Skeletal muscle satellite cell (primary cell): ENCODE measurements at regions not wholly inside any gene's neighbourhood (a gene's known extent, or its start where the extent isn't known, plus 50 kb on each side); places are given as distances from the start of the nearest gene placed in this dataset.

Source experiments
- H3K27me3 ChIP-seq: 2 replicates; pipeline ENCODE4 v1.7.0; 2013; ENCODE audit warnings: low read length; ENCODE audit not compliant: control insufficient read depth, insufficient read depth
- H3K36me3 ChIP-seq: 2 replicates; pipeline ENCODE4 v1.7.0; 2013; ENCODE audit warnings: mild to moderate bottlenecking, control low read depth, low read length; ENCODE audit not compliant: insufficient read depth
- H3K4me1 ChIP-seq: 2 replicates; pipeline ENCODE4 v1.7.0; 2013; ENCODE audit warnings: low read length; ENCODE audit not compliant: control insufficient read depth, insufficient read depth
- H3K4me2 ChIP-seq: 2 replicates; pipeline ENCODE4 v1.7.0; 2013; ENCODE audit warnings: mild to moderate bottlenecking, low read length
- H3K4me3 ChIP-seq: 2 replicates; pipeline ENCODE4 v1.7.0; 2013; ENCODE audit warnings: low read length
- H3K9ac ChIP-seq: 2 replicates; pipeline ENCODE4 v1.7.0; 2013; ENCODE audit warnings: mild to moderate bottlenecking, low read depth, low read length, moderate library complexity
- H3K9me3 ChIP-seq: replicated peaks from 2 replicates; pipeline ENCODE4 v1.7.0; 2013; ENCODE audit warnings: mild to moderate bottlenecking, control low read depth, low read length

DNA sequence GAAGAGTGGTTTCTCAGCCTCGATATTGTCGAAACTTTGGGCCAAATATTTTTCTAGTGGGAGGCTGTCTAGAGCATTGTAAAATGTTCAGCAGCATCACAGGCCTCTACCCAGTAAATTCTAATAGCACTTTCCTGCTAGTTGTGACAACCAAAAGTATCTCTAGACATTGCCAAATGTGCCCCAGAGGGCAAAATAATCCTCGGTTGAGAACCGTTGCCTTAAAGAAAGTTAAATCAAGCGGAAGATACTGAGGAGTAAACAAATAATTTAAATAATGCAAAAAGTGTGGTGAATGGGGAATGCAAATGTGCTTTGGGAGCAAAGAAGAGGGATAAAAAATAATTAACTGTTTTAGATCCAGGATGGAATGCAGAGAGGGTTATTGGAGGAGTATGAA is 106.4 kb upstream of the ASCC3 start:
- H3K4me2 ChIP-seq: no peak overlapping the region
- H3K27me3 ChIP-seq: no peaks in the 10 kb centered on the region
- H3K9me3 ChIP-seq: no peaks in the 10 kb centered on the region

DNA sequence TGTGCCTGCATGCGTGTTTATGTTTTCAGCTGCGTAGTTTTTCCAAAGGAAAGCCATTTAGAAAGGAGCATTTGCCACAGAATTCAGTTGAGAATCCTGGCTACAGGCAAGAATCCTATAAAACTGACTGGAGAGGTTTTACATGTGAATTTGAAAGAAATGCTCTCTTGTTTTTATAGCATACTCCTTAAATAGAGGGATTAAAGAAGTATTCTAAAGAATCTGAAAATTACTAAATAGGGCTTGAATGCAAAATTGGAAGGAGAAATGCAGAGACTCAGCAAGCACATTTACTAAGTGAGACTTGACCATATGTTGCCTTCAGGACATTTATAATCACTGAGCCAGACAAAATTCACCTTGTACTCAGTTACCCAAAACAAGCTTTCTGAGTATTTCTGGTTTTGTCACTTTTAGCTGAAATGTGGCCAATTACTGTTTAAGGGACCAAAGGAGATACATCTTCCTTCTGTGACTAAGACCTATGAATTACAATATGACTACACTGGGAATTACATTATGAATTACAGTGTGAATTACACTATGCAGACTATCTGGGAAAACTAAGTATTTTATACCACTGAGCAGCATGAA is 107.4 kb upstream of the ASCC3 start:
- Histone ChIP-seq H3K4me3 (no peak overlapping the region), H3K4me1 (no peaks in the 10 kb centered on the region), H3K4me2 (no peak overlapping the region), H3K27me3 (no peaks in the 10 kb centered on the region), H3K36me3 (no peaks in the 10 kb centered on the region), H3K9me3 (no peaks in the 10 kb centered on the region), H3K9ac (no peak overlapping the region)

More for the DNA sequence above, 106.4 kb upstream of the ASCC3 start:
- H3K4me3 ChIP-seq: no peak overlapping the region
- no peak overlapping the region for H3K9ac ChIP-seq
- H3K4me1 ChIP-seq: no peaks in the 10 kb centered on the region
- H3K36me3 ChIP-seq: no peaks in the 10 kb centered on the region

DNA sequence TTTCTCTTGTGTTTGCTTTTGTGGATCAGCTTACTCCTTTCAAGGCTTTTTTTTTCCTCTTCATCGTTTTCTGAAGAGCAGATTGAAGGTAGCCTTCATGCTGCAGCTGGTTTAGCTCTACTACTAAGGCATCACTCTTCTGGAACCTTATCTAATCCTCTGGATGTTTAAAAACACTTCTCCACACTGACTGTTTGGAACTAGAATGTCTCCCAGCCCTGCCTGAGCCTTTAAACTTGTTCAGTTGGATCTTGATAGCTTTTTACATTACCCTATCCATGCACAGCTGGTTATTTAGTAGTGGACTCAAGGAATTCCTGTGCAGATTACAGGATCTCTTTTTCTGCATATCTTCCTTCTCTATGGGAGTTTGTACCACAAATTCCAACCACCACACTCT is 108.9 kb upstream of the ASCC3 start:
- no peaks in the 10 kb centered on the region for H3K9me3 ChIP-seq

DNA sequence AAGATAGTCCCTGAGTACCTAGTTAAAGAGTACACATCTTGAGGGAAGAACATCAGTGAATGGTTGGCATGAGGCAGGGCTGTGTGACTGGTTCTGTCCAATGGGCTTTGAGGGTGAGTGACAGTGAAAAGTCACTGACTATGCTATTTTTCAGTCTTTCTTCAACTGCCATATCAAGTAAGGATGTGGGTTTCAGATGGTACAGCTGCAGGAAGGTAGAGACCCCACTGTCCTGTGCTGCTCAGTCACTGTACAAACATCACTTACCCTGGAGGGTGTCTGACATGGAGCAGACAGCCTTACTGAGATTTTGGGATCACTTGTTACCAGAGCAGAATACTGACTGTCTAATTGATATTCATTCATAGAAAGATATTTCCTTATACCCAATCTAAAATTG is 115.3 kb upstream of the ASCC3 start:
- Histone ChIP-seq H3K4me1 (no peaks in the 10 kb centered on the region), H3K9ac (no peak overlapping the region), H3K27me3 (no peaks in the 10 kb centered on the region), H3K36me3 (no peaks in the 10 kb centered on the region), H3K4me3 (no peak overlapping the region), H3K4me2 (no peak overlapping the region), H3K9me3 (no peaks in the 10 kb centered on the region)

More for the DNA sequence above, 108.9 kb upstream of the ASCC3 start:
- H3K4me1 ChIP-seq: no peaks in the 10 kb centered on the region
- no peaks in the 10 kb centered on the region for H3K27me3 ChIP-seq
- H3K4me2 ChIP-seq: no peak overlapping the region
- no peak overlapping the region for H3K9ac ChIP-seq
- no peak overlapping the region for H3K4me3 ChIP-seq
- no peaks in the 10 kb centered on the region for H3K36me3 ChIP-seq

DNA sequence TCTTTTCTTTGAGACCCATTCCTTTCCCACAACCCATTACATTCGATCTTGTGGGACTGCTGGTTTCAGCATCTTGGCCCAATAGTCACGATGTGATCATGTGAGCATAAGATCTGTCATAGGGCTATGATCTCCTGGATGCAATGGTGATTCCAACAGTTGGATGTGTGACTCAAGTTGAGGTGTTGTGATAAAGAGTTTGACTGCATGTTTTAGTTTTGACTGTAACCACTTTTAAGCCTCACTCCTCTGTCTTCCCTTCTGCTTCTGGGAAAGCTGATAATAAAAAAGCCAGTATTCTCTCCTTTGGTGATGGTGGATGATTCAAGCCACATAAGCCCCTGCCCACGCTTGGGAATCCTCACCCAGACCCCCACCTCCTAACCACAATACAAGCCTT is 117.0 kb upstream of the ASCC3 start:
- Histone ChIP-seq H3K36me3 (no peaks in the 10 kb centered on the region), H3K4me1 (no peaks in the 10 kb centered on the region), H3K4me3 (no peak overlapping the region), H3K4me2 (no peak overlapping the region), H3K9ac (no peak overlapping the region), H3K27me3 (no peaks in the 10 kb centered on the region), H3K9me3 (no peaks in the 10 kb centered on the region)

DNA sequence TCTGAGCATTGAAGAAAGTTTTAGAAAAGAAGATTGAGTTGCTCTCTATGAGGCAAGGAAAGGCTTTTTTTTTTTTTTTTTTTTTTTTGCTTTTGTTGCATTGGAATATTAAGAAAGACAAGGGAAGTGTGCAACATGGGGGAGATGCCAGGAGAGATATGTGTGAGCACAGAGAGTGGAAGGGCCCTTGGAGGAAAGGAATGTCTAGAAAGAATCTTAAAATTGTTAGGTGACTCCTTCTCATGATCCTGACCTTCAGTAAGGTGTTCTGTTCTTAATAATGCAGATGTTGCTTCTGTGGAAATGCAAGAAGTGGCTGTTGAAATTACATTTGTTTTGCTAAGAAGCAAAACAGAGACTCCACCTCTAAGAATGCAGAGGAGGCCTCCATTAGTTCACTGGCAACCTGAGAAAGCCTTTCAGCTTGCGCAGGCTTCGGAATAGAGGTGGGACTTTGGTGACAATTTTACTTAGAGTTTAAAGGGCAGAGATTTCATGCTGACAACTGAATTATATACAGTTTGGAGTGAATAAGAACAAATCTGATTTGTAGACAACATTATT is 118.0 kb upstream of the ASCC3 start:
- Histone ChIP-seq H3K27me3 (no peaks in the 10 kb centered on the region), H3K36me3 (no peaks in the 10 kb centered on the region), H3K4me1 (no peaks in the 10 kb centered on the region), H3K9me3 (no peaks in the 10 kb centered on the region), H3K4me2 (no peak overlapping the region), H3K9ac (no peak overlapping the region), H3K4me3 (no peak overlapping the region)

DNA sequence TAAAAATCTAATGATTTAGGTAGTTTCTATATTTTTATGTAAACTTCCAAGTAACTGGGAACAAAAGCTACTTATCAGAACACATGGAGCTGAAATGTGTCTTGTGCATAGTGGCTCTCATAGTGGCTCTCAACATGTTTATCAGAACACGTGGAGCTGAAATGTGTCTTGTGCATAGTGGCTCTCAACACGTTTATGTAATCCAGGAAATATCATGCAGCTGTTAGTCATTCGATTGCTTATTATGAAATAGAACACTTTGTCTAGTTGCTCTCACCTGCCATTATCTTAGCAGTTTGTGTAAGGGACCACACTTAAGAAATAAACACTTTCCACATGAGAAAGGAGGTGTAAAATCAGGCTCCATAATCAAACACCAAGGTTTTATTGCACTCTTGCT is 119.2 kb upstream of the ASCC3 start:
- Histone ChIP-seq H3K36me3 (no peaks in the 10 kb centered on the region), H3K4me2 (no peak overlapping the region), H3K4me1 (no peaks in the 10 kb centered on the region), H3K4me3 (no peak overlapping the region), H3K9ac (no peak overlapping the region), H3K27me3 (no peaks in the 10 kb centered on the region), H3K9me3 (no peaks in the 10 kb centered on the region)

DNA sequence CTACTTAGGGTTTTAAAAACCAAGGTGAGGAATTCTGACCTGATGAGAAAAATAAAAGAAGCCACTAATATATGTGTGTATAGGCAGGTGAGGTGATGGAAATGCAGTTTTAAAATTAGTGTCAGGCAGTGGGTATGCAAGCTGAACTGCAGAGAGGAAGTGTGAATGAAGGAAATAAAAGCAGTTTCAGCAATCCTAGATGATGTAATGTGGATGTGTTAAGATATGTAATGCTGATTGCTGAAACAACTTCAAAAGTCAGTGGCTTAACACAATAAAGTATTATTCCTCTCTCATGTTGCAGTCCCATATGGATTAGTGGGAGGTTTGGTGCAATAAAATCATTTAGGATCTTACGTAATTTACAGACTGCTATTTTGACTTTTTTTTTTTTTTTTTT is 119.9 kb upstream of the ASCC3 start:
- no peak overlapping the region for H3K9ac ChIP-seq
- H3K4me1 ChIP-seq: no peaks in the 10 kb centered on the region
- no peaks in the 10 kb centered on the region for H3K9me3 ChIP-seq
- H3K27me3 ChIP-seq: no peaks in the 10 kb centered on the region
- H3K36me3 ChIP-seq: no peaks in the 10 kb centered on the region
- H3K4me2 ChIP-seq: no peak overlapping the region
- no peak overlapping the region for H3K4me3 ChIP-seq

DNA sequence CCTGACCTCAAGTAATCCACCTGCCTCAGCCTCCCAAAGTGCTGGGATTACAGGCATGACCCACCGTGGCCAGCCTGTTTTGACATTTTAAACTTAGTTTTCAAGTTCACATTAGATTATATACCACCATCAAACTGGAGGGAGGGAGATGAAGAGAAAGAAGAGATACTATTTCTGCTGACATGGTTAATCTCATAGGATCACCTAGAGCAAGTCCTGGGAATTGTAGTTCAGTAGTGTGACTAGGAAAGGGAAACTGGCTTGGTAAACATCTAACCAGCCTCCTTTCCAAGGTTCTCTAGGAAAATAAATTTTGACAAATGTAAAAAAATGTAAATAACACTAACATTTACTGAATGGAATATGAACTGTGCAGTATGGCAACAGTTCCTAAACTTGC is 120.5 kb upstream of the ASCC3 start:
- Histone ChIP-seq H3K27me3 (no peaks in the 10 kb centered on the region), H3K4me1 (no peaks in the 10 kb centered on the region), H3K9ac (no peak overlapping the region), H3K4me3 (no peak overlapping the region), H3K36me3 (no peaks in the 10 kb centered on the region), H3K9me3 (no peaks in the 10 kb centered on the region), H3K4me2 (no peak overlapping the region)

DNA sequence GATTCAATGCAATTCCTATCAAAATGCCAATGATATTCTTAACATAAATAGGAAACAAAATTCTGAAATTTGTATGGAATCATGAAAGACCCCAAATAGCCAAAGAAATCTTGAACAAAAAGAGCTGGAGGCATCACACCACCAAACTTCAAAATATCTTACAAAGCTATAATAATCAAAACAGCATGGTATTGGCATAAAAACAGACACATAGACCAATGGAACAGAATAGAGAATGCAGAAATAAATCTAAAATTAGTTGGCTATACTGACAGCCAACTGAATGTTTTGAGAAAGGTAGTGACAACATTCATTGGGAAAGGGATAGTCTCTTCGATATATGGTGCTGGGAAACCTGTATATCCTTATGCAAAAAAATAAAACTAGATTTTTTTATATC is 121.9 kb upstream of the ASCC3 start:
- no peaks in the 10 kb centered on the region for H3K27me3 ChIP-seq
- H3K9ac ChIP-seq: no peak overlapping the region
- H3K36me3 ChIP-seq: no peaks in the 10 kb centered on the region
- H3K4me2 ChIP-seq: no peak overlapping the region
- H3K4me1 ChIP-seq: no peaks in the 10 kb centered on the region
- no peaks in the 10 kb centered on the region for H3K9me3 ChIP-seq
- no peak overlapping the region for H3K4me3 ChIP-seq

DNA sequence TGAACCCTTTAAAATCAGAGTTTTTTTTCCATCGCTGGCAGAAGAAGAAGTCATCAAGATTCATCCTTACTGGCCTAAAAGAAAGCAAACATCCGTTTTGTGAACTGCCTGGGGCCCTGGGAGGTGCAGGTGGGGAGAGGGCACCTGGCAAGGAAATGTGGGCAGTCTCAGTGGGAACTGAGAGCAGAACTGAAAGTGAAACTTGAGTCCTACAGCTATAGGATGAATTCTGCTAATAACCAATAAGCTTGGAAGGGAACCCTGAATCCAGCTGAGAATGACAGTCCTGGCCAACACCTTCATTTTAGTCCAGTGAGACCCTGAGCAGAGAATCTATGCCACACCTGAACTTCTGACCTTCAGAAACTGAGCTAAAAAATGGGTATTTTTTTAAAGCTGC is 130.1 kb upstream of the ASCC3 start:
- no peak overlapping the region for H3K4me3 ChIP-seq
- H3K36me3 ChIP-seq: no peaks in the 10 kb centered on the region
- H3K4me2 ChIP-seq: no peak overlapping the region
- no peak overlapping the region for H3K9ac ChIP-seq
- H3K4me1 ChIP-seq: no peaks in the 10 kb centered on the region
- H3K9me3 ChIP-seq: no peaks in the 10 kb centered on the region
- H3K27me3 ChIP-seq: no peaks in the 10 kb centered on the region

DNA sequence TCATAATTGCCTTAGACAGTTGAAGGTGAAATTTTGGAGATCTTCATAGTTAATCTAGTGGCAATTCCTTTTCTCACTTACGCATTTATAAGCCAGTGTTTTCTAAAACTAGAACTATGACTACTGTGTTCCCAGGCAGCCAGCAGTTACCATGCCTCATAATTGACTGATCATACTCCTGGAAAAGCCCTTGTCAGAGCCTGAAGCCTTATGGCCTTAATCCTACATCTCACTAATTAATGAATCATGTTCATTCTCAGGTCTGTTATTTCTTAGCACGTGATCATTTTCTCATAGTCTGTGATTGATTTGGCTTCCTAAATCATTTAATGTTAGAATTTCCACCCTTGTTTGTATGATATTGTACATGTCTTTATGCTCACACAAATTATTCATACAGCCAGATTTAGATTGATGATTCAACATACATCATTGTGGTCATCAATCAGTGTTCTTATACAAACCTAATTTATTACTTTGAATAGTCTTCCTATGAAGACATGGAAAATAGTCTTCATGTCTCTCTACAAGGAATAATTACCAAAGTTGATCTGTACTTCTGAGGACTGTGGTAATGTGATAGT is 132.6 kb upstream of the ASCC3 start:
- no peak overlapping the region for H3K4me2 ChIP-seq
- no peak overlapping the region for H3K4me3 ChIP-seq
- no peaks in the 10 kb centered on the region for H3K27me3 ChIP-seq
- H3K4me1 ChIP-seq: no peaks in the 10 kb centered on the region
- no peaks in the 10 kb centered on the region for H3K36me3 ChIP-seq
- no peak overlapping the region for H3K9ac ChIP-seq
- no peaks in the 10 kb centered on the region for H3K9me3 ChIP-seq
